HG02588 (cell line): ENCODE measurements at regions not wholly inside any gene's neighbourhood (a gene's known extent, or its start where the extent isn't known, plus 50 kb on each side); places are given as distances from the start of the nearest gene placed in this dataset.

ENCODE experiments used
- ATAC-seq: cut with Tn5 transposase; IDR thresholded peaks from one replicate; pipeline ENCODE4 v1.9.1; 2021; ENCODE audit warnings: mild to moderate bottlenecking, moderate library complexity; ENCODE audit not compliant: unreplicated experiment

- ATAC-seq: no peak
Measured at GRCh38 chr16:51445250-51445649, 294.2 kb upstream of the SALL1 start.

GRCh38 chr16:51443934-51444333 is 292.9 kb upstream of the SALL1 start:
- no peak for ATAC-seq

- ATAC-seq: no peak
Measured at GRCh38 chr16:51442141-51442870, 291.2 kb upstream of the SALL1 start.

GRCh38 chr16:51440131-51440889 is 289.2 kb upstream of the SALL1 start:
- no peak for ATAC-seq

GRCh38 chr16:51439271-51439670 is 288.2 kb upstream of the SALL1 start:
- ATAC-seq: no peak

GRCh38 chr16:51436742-51437141 is 285.7 kb upstream of the SALL1 start:
- no peak for ATAC-seq

- ATAC-seq: no peak
Measured at GRCh38 chr16:51434567-51435198, 283.6 kb upstream of the SALL1 start.

GRCh38 chr16:51433599-51433998 is 282.5 kb upstream of the SALL1 start:
- no peak for ATAC-seq

GRCh38 chr16:51431517-51432241 is 280.6 kb upstream of the SALL1 start:
- ATAC-seq: no peak

GRCh38 chr16:51430716-51431369 is 279.8 kb upstream of the SALL1 start:
- ATAC-seq: no peak

GRCh38 chr16:51429041-51429440 is 278.0 kb upstream of the SALL1 start:
- no peak for ATAC-seq

- no peak for ATAC-seq
Measured at GRCh38 chr16:51427085-51427484, 276.0 kb upstream of the SALL1 start.

GRCh38 chr16:51426276-51426675 is 275.2 kb upstream of the SALL1 start:
- no peak for ATAC-seq

- no peak for ATAC-seq
Measured at GRCh38 chr16:51420247-51420646, 269.2 kb upstream of the SALL1 start.

- no peak for ATAC-seq
Measured at GRCh38 chr16:51419768-51420167, 268.7 kb upstream of the SALL1 start.

GRCh38 chr16:51418258-51418657 is 267.2 kb upstream of the SALL1 start:
- no peak for ATAC-seq

GRCh38 chr16:51416926-51417325 is 265.9 kb upstream of the SALL1 start:
- no peak for ATAC-seq

GRCh38 chr16:51410125-51410524 is 259.1 kb upstream of the SALL1 start:
- no peak for ATAC-seq

GRCh38 chr16:51409001-51409675 is 258.1 kb upstream of the SALL1 start:
- ATAC-seq: no peak

GRCh38 chr16:51408357-51408756 is 257.3 kb upstream of the SALL1 start:
- no peak for ATAC-seq
